ENCODE measurements at regions not wholly inside any gene's neighbourhood (a gene's known extent, or its start where the extent isn't known, plus 50 kb on each side); places are given as distances from the start of the nearest gene placed in this dataset.

- H3K36me3 Mint-ChIP-seq (ENCODE audit: low read depth) = no peaks in the 10 kb centered on the region
- H3K27me3 Mint-ChIP-seq (ENCODE audit: low read depth) = no peaks in the 10 kb centered on the region
- no peak overlapping the region for H3K27ac Mint-ChIP-seq (ENCODE audit: unreplicated experiment)
- H3K4me1 Mint-ChIP-seq = no peaks in the 10 kb centered on the region
- no peak overlapping the region for H3K4me3 Mint-ChIP-seq
- TF ChIP-seq CTCF (conservative IDR thresholded peaks at IDR 0.05) = no peak
- no peak for DNase-seq (ENCODE audit: low read depth, low spot score)
- peaks cover 2% of the 10 kb centered on the region for H3K9me3 Mint-ChIP-seq
Measured at GRCh38 chr2:212646698-212647366, 108.2 kb upstream of the ERBB4 start.

GRCh38 chr2:212644195-212644837, 105.7 kb upstream of the ERBB4 start:
- TF ChIP-seq CTCF (conservative IDR thresholded peaks at IDR 0.05) = no peak
- Mint-ChIP-seq H3K27me3 (ENCODE audit: low read depth) (no peaks in the 10 kb centered on the region), H3K9me3 (peaks cover 2% of the 10 kb centered on the region), H3K4me1 (peaks cover 3% of the 10 kb centered on the region), H3K36me3 (ENCODE audit: low read depth) (no peaks in the 10 kb centered on the region), H3K27ac (ENCODE audit: unreplicated experiment) (no peak overlapping the region), H3K4me3 (no peak overlapping the region)
- DNase-seq (ENCODE audit: low read depth, low spot score) = no peak

- DNase-seq (ENCODE audit: low read depth, low spot score) = no peak
- H3K4me3 Mint-ChIP-seq = no peak overlapping the region
- H3K27me3 Mint-ChIP-seq (ENCODE audit: low read depth) = no peaks in the 10 kb centered on the region
- H3K9me3 Mint-ChIP-seq = peaks cover 7% of the 10 kb centered on the region
- no peak for TF ChIP-seq CTCF (conservative IDR thresholded peaks at IDR 0.05)
- peaks cover 2% of the 10 kb centered on the region for H3K36me3 Mint-ChIP-seq (ENCODE audit: low read depth)
- H3K27ac Mint-ChIP-seq (ENCODE audit: unreplicated experiment) = no peak overlapping the region
- peaks cover 3% of the 10 kb centered on the region for H3K4me1 Mint-ChIP-seq
Measured at GRCh38 chr2:212640428-212640827, 101.8 kb upstream of the ERBB4 start.

- DNase-seq (ENCODE audit: low read depth, low spot score) = no peak
Measured at GRCh38 chr2:212638694-212639093, 100.1 kb upstream of the ERBB4 start.

GRCh38 chr2:212628586-212628985, 90.0 kb upstream of the ERBB4 start:
- Mint-ChIP-seq H3K9me3 (no peaks in the 10 kb centered on the region), H3K27ac (ENCODE audit: unreplicated experiment) (no peak overlapping the region), H3K36me3 (ENCODE audit: low read depth) (no peaks in the 10 kb centered on the region), H3K27me3 (ENCODE audit: low read depth) (no peaks in the 10 kb centered on the region), H3K4me3 (no peak overlapping the region), H3K4me1 (no peaks in the 10 kb centered on the region)
- TF ChIP-seq CTCF (conservative IDR thresholded peaks at IDR 0.05) = no peak
- no peak for DNase-seq (ENCODE audit: low read depth, low spot score)

More at GRCh38 chr2:212638694-212639093, 100.1 kb upstream of the ERBB4 start:
- H3K4me3 Mint-ChIP-seq = no peak overlapping the region
- H3K4me1 Mint-ChIP-seq = peaks cover 3% of the 10 kb centered on the region
- TF ChIP-seq CTCF (conservative IDR thresholded peaks at IDR 0.05) = no peak
- H3K36me3 Mint-ChIP-seq (ENCODE audit: low read depth) = peaks cover 2% of the 10 kb centered on the region
- H3K27me3 Mint-ChIP-seq (ENCODE audit: low read depth) = no peaks in the 10 kb centered on the region
- H3K9me3 Mint-ChIP-seq = peaks cover 7% of the 10 kb centered on the region
- no peak overlapping the region for H3K27ac Mint-ChIP-seq (ENCODE audit: unreplicated experiment)

Data from neural crest cell (in vitro differentiated cells).